ENCODE measurements at regions not wholly inside any gene's neighbourhood (a gene's known extent, or its start where the extent isn't known, plus 50 kb on each side); places are given as distances from the start of the nearest gene placed in this dataset.
A peak's percentile ranks its signal among the peaks of the same experiment; 100 is the strongest.

- DNase-seq = no peak
These were observed 517.7 kb downstream of the BCOR start for GRCh38 chrX:39580043-39580442.

- DNase-seq = no peak
These were observed 516.3 kb downstream of the BCOR start for GRCh38 chrX:39581411-39581810.

- DNase-seq = no peak
These were observed 515.7 kb downstream of the BCOR start for GRCh38 chrX:39582091-39582490.

GRCh38 chrX:39582976-39583375, 514.8 kb downstream of the BCOR start:
- DNase-seq = no peak

GRCh38 chrX:39585808-39586207, 511.9 kb downstream of the BCOR start:
- no peak for DNase-seq

- DNase-seq = no peak
These were observed 511.4 kb downstream of the BCOR start for GRCh38 chrX:39586359-39586758.

- no peak for DNase-seq
These were observed 506.7 kb downstream of the BCOR start for GRCh38 chrX:39591099-39591498.

GRCh38 chrX:39592776-39593175, 505.0 kb downstream of the BCOR start:
- DNase-seq = no peak

- no peak for DNase-seq
These were observed 501.8 kb downstream of the BCOR start for GRCh38 chrX:39595977-39596376.

- no peak for DNase-seq
These were observed 501.3 kb downstream of the BCOR start for GRCh38 chrX:39596437-39596836.

- no peak for DNase-seq
These were observed 498.4 kb downstream of the BCOR start for GRCh38 chrX:39599339-39599738.

GRCh38 chrX:39600222-39600621, 497.5 kb downstream of the BCOR start:
- no peak for DNase-seq

GRCh38 chrX:39601231-39602177, 496.3 kb downstream of the BCOR start:
- no peak for DNase-seq

- no peak for DNase-seq
These were observed 495.6 kb downstream of the BCOR start for GRCh38 chrX:39602195-39602594.

- no peak for DNase-seq
These were observed 494.5 kb downstream of the BCOR start for GRCh38 chrX:39603230-39603629.

GRCh38 chrX:39605183-39605582, 492.6 kb downstream of the BCOR start:
- no peak for DNase-seq

- DNase-seq = no peak
These were observed 491.9 kb downstream of the BCOR start for GRCh38 chrX:39605866-39606265.

GRCh38 chrX:39609941-39610340, 487.8 kb downstream of the BCOR start:
- no peak for DNase-seq

GRCh38 chrX:39611468-39611867, 486.3 kb downstream of the BCOR start:
- DNase-seq = no peak

GRCh38 chrX:39613482-39613995, 484.2 kb downstream of the BCOR start:
- peak; percentile 27 for DNase-seq

- peak; percentile 81 for DNase-seq
These were observed 483.6 kb downstream of the BCOR start for GRCh38 chrX:39613997-39614679.

GRCh38 chrX:39614680-39614998, 483.1 kb downstream of the BCOR start:
- no peak for DNase-seq

- DNase-seq = no peak
These were observed 481.5 kb downstream of the BCOR start for GRCh38 chrX:39616098-39616729.

GRCh38 chrX:39616731-39617130, 481.0 kb downstream of the BCOR start:
- no peak for DNase-seq

Measured in activated naive CD4-positive, alpha-beta T cell treated with Interleukin-2 at 50 U/mL for 16 hours (primary cell).